ENCODE measurements at regions not wholly inside any gene's neighbourhood (a gene's known extent, or its start where the extent isn't known, plus 50 kb on each side); places are given as distances from the start of the nearest gene placed in this dataset.
A peak's percentile ranks its signal among the peaks of the same experiment; 100 is the strongest.

- peak; percentile 22 for DNase-seq
- ChIA-PET CTCF (interaction anchor here (0.7 kb wide), 1 partner anchor 123 kb away, joined by 3 read pairs; no protein-coding TSS in a partner anchor), POLR2A (no interaction called here)
- TF ChIP-seq CTCF (IDR thresholded peaks at IDR 0.05) (no peak), EZH2 (IDR thresholded peaks at IDR 0.05; ENCODE audit: borderline replicate concordance, insufficient read depth, low read depth, low read length, poor library complexity, severe bottlenecking) (no peak)
- intact Hi-C loops (cut with micrococcal nuclease), result no loop called here
- peaks cover 0 to 4% (median under 1%) of the 10 kb centered on the region in 3 donors for H3K9me3 ChIP-seq (ENCODE audit: control extremely low read depth in 1 of 3, control insufficient read depth in 2 of 3, insufficient read depth in 1 of 3, low read length in 2 of 3)
- H4K20me1 ChIP-seq (ENCODE audit: control insufficient read depth, insufficient read depth, low read length, poor library complexity, severe bottlenecking), result no peaks in the 10 kb centered on the region
- 80% methylated on average over 2 of the region's 4 CpGs for WGBS (ENCODE audit: insufficient coverage)
- ATAC-seq (ENCODE audit: low read depth), result no peak
- H3K4me3 ChIP-seq (ENCODE audit: control extremely low read depth in 1 of 5, extremely low read depth in 1 of 5, insufficient read depth in 1 of 5, low read depth in 2 of 5, low read length in 4 of 5), result no peak overlapping the region
- H3K4me2 ChIP-seq (replicated peaks; ENCODE audit: low read depth, low read length, poor library complexity, severe bottlenecking), result no peak overlapping the region
- Mint-ChIP-seq H3K4me3 (no peak overlapping the region), H3K4me1 (peaks cover 7% of the 10 kb centered on the region), H3K27ac (no peak overlapping the region), H3K9me3 (ENCODE audit: insufficient read depth) (peaks cover 5% of the 10 kb centered on the region), H3K27me3 (peaks cover 12% of the 10 kb centered on the region)
- H3K27me3 ChIP-seq (replicated peaks in 1 of 4; ENCODE audit: control extremely low read depth in 1 of 4, control insufficient read depth in 3 of 4, insufficient read depth in 4 of 4, low read length in 3 of 4), result no peaks in the 10 kb centered on the region
- no peak overlapping the region for H3K27ac ChIP-seq (ENCODE audit: low read length in 2 of 2)
- no peaks in the 10 kb centered on the region for H3K36me3 ChIP-seq (replicated peaks in 1 of 2; ENCODE audit: control extremely low read depth in 1 of 2, control insufficient read depth in 1 of 2, extremely low read depth in 1 of 2, insufficient read depth in 2 of 2, low read length in 1 of 2)
- H3K9ac ChIP-seq (ENCODE audit: low read length), result no peak overlapping the region
- H3K79me2 ChIP-seq (ENCODE audit: control insufficient read depth, insufficient read depth, low read length), result no peaks in the 10 kb centered on the region
- H2AFZ ChIP-seq (ENCODE audit: insufficient read depth, low read depth, low read length, poor library complexity, severe bottlenecking), result no peak overlapping the region
- no peaks in the 10 kb centered on the region for H3K4me1 ChIP-seq (ENCODE audit: control insufficient read depth in 2 of 2, insufficient read depth in 2 of 2, low read length in 2 of 2)
These were observed 70.5 kb downstream of the GPR65 start for GRCh38 chr14:88075269-88075981.

GRCh38 chr14:88078525-88078924, 73.6 kb downstream of the GPR65 start:
- peaks cover 7% of the 10 kb centered on the region for H3K4me1 Mint-ChIP-seq
- POLR2A ChIA-PET, result no interaction called here

More at GRCh38 chr14:88078525-88078924, 73.6 kb downstream of the GPR65 start:
- Histone ChIP-seq H3K27me3 (replicated peaks in 1 of 4; ENCODE audit: control extremely low read depth in 1 of 4, control insufficient read depth in 3 of 4, insufficient read depth in 4 of 4, low read length in 3 of 4) (no peaks in the 10 kb centered on the region), H4K20me1 (ENCODE audit: control insufficient read depth, insufficient read depth, low read length, poor library complexity, severe bottlenecking) (no peaks in the 10 kb centered on the region), H3K79me2 (ENCODE audit: control insufficient read depth, insufficient read depth, low read length) (no peaks in the 10 kb centered on the region), H3K27ac (ENCODE audit: low read length in 2 of 2) (no peak overlapping the region), H3K36me3 (replicated peaks in 1 of 2; ENCODE audit: control extremely low read depth in 1 of 2, control insufficient read depth in 1 of 2, extremely low read depth in 1 of 2, insufficient read depth in 2 of 2, low read length in 1 of 2) (no peaks in the 10 kb centered on the region), H2AFZ (ENCODE audit: insufficient read depth, low read depth, low read length, poor library complexity, severe bottlenecking) (no peak overlapping the region), H3K4me1 (ENCODE audit: control insufficient read depth in 2 of 2, insufficient read depth in 2 of 2, low read length in 2 of 2) (no peaks in the 10 kb centered on the region), H3K4me2 (replicated peaks; ENCODE audit: low read depth, low read length, poor library complexity, severe bottlenecking) (no peak overlapping the region), H3K9me3 (ENCODE audit: control extremely low read depth in 1 of 3, control insufficient read depth in 2 of 3, insufficient read depth in 1 of 3, low read length in 2 of 3) (peaks cover 0 to 3% (median 0%) of the 10 kb centered on the region in 3 donors), H3K4me3 (ENCODE audit: control extremely low read depth in 1 of 5, extremely low read depth in 1 of 5, insufficient read depth in 1 of 5, low read depth in 2 of 5, low read length in 4 of 5) (no peak overlapping the region), H3K9ac (ENCODE audit: low read length) (no peak overlapping the region)
- Mint-ChIP-seq H3K4me3 (no peak overlapping the region), H3K27ac (no peak overlapping the region), H3K9me3 (ENCODE audit: insufficient read depth) (no peaks in the 10 kb centered on the region), H3K27me3 (peaks cover 3% of the 10 kb centered on the region)
- CTCF ChIA-PET, result no interaction called here
- no CpG with 5 or more reads among the region's 1 CpG for WGBS (ENCODE audit: insufficient coverage)
- intact Hi-C loops (cut with micrococcal nuclease), result no loop called here
- TF ChIP-seq EZH2 (IDR thresholded peaks at IDR 0.05; ENCODE audit: borderline replicate concordance, insufficient read depth, low read depth, low read length, poor library complexity, severe bottlenecking), result no peak
- TF ChIP-seq CTCF (IDR thresholded peaks at IDR 0.05), result no peak
- no peak for ATAC-seq (ENCODE audit: low read depth)
- DNase-seq, result no peak
